ENCODE measurements at regions not wholly inside any gene's neighbourhood (a gene's known extent, or its start where the extent isn't known, plus 50 kb on each side); places are given as distances from the start of the nearest gene placed in this dataset.
A peak's percentile ranks its signal among the peaks of the same experiment; 100 is the strongest.

- ChIA-PET POLR2A (ENCODE audit: low non-redundant PET) (no interaction called here), CTCF (no interaction called here)
- Histone ChIP-seq H3K27me3 (replicated peaks; ENCODE audit: insufficient read depth, low read depth, low read length, poor library complexity) (no peaks in the 10 kb centered on the region), H3K9me3 (ENCODE audit: low read depth, low read length, poor library complexity, severe bottlenecking) (no peaks in the 10 kb centered on the region), H3K27ac (ENCODE audit: low read depth, low read length, poor library complexity, severe bottlenecking) (no peak overlapping the region), H3K36me3 (ENCODE audit: insufficient read depth, low read length, poor library complexity, severe bottlenecking) (no peaks in the 10 kb centered on the region), H3K4me3 (ENCODE audit: low read depth, low read length, poor library complexity, severe bottlenecking) (no peak overlapping the region), H3K4me1 (ENCODE audit: insufficient read depth, low read length, poor library complexity, severe bottlenecking) (peaks cover 11% of the 10 kb centered on the region)
- intact Hi-C loops (cut with micrococcal nuclease; ENCODE audit: unreplicated experiment) = no loop called here
- no peak for DNase-seq (ENCODE audit: low spot score)
- BruUV-seq (replicated peaks) = no TSS peak
- no peak for TF ChIP-seq CTCF (conservative IDR thresholded peaks at IDR 0.05; ENCODE audit: low read depth, low read length)
- TF ChIP-seq EZH2 (IDR thresholded peaks at IDR 0.05; ENCODE audit: borderline replicate concordance, low read depth, low read length, poor library complexity, severe bottlenecking) = no peak
Observed at GRCh38 chr2:39491653-39492052, 54.6 kb upstream of the MAP4K3 start.

GRCh38 chr2:39492095-39492590 is 55.1 kb upstream of the MAP4K3 start:
- DNase-seq (ENCODE audit: low spot score) = peak; percentile 32
- CTCF ChIA-PET = no interaction called here
- Histone ChIP-seq H3K27me3 (replicated peaks; ENCODE audit: insufficient read depth, low read depth, low read length, poor library complexity) (no peaks in the 10 kb centered on the region), H3K27ac (ENCODE audit: low read depth, low read length, poor library complexity, severe bottlenecking) (no peak overlapping the region), H3K4me3 (ENCODE audit: low read depth, low read length, poor library complexity, severe bottlenecking) (no peak overlapping the region), H3K36me3 (ENCODE audit: insufficient read depth, low read length, poor library complexity, severe bottlenecking) (no peaks in the 10 kb centered on the region), H3K4me1 (ENCODE audit: insufficient read depth, low read length, poor library complexity, severe bottlenecking) (peaks cover 11% of the 10 kb centered on the region), H3K9me3 (ENCODE audit: low read depth, low read length, poor library complexity, severe bottlenecking) (no peaks in the 10 kb centered on the region)
- POLR2A ChIA-PET (ENCODE audit: low non-redundant PET) = no interaction called here
- no TSS peak for BruUV-seq (replicated peaks)
- intact Hi-C loops (cut with micrococcal nuclease; ENCODE audit: unreplicated experiment) = no loop called here
- TF ChIP-seq CTCF (conservative IDR thresholded peaks at IDR 0.05; ENCODE audit: low read depth, low read length) (no peak), EZH2 (IDR thresholded peaks at IDR 0.05; ENCODE audit: borderline replicate concordance, low read depth, low read length, poor library complexity, severe bottlenecking) (no peak)

GRCh38 chr2:39492716-39493115 is 55.6 kb upstream of the MAP4K3 start:
- Histone ChIP-seq H3K27me3 (replicated peaks; ENCODE audit: insufficient read depth, low read depth, low read length, poor library complexity) (no peaks in the 10 kb centered on the region), H3K36me3 (ENCODE audit: insufficient read depth, low read length, poor library complexity, severe bottlenecking) (no peaks in the 10 kb centered on the region), H3K4me1 (ENCODE audit: insufficient read depth, low read length, poor library complexity, severe bottlenecking) (peaks cover 11% of the 10 kb centered on the region), H3K27ac (ENCODE audit: low read depth, low read length, poor library complexity, severe bottlenecking) (no peak overlapping the region), H3K4me3 (ENCODE audit: low read depth, low read length, poor library complexity, severe bottlenecking) (no peak overlapping the region), H3K9me3 (ENCODE audit: low read depth, low read length, poor library complexity, severe bottlenecking) (no peaks in the 10 kb centered on the region)
- BruUV-seq (replicated peaks) = no TSS peak
- POLR2A ChIA-PET (ENCODE audit: low non-redundant PET) = no interaction called here
- TF ChIP-seq CTCF (conservative IDR thresholded peaks at IDR 0.05; ENCODE audit: low read depth, low read length) (no peak), EZH2 (IDR thresholded peaks at IDR 0.05; ENCODE audit: borderline replicate concordance, low read depth, low read length, poor library complexity, severe bottlenecking) (no peak)
- no peak for DNase-seq (ENCODE audit: low spot score)
- intact Hi-C loops (cut with micrococcal nuclease; ENCODE audit: unreplicated experiment) = no loop called here
- CTCF ChIA-PET = no interaction called here

Measured in A673 (cell line).